ENCODE measurements at regions not wholly inside any gene's neighbourhood (a gene's known extent, or its start where the extent isn't known, plus 50 kb on each side); places are given as distances from the start of the nearest gene placed in this dataset.

- no peak for TF ChIP-seq CTCF (IDR thresholded peaks at IDR 0.05; ENCODE audit: low read depth, low read length)
Measured at GRCh38 chr10:61110188-61110844, 166.3 kb upstream of the RHOBTB1 start.

GRCh38 chr10:61108915-61109314, 164.9 kb upstream of the RHOBTB1 start:
- no peak for DNase-seq (ENCODE audit: extremely low read depth, low read depth)
- TF ChIP-seq CTCF (IDR thresholded peaks at IDR 0.05; ENCODE audit: low read depth, low read length) = no peak

More at GRCh38 chr10:61110188-61110844, 166.3 kb upstream of the RHOBTB1 start:
- DNase-seq (ENCODE audit: extremely low read depth, low read depth) = peak; percentile 54

- no peak for DNase-seq (ENCODE audit: extremely low read depth, low read depth)
- TF ChIP-seq CTCF (IDR thresholded peaks at IDR 0.05; ENCODE audit: low read depth, low read length) = no peak
Measured at GRCh38 chr10:61100887-61101286, 156.9 kb upstream of the RHOBTB1 start.

- TF ChIP-seq CTCF (IDR thresholded peaks at IDR 0.05; ENCODE audit: low read depth, low read length) = no peak
- DNase-seq (ENCODE audit: extremely low read depth, low read depth) = no peak
Measured at GRCh38 chr10:61099756-61100155, 155.8 kb upstream of the RHOBTB1 start.

GRCh38 chr10:61098966-61099365, 155.0 kb upstream of the RHOBTB1 start:
- TF ChIP-seq CTCF (IDR thresholded peaks at IDR 0.05; ENCODE audit: low read depth, low read length) = no peak
- no peak for DNase-seq (ENCODE audit: extremely low read depth, low read depth)

- DNase-seq (ENCODE audit: extremely low read depth, low read depth) = no peak
- no peak for TF ChIP-seq CTCF (IDR thresholded peaks at IDR 0.05; ENCODE audit: low read depth, low read length)
Measured at GRCh38 chr10:61097026-61097425, 153.0 kb upstream of the RHOBTB1 start.

- TF ChIP-seq CTCF (IDR thresholded peaks at IDR 0.05; ENCODE audit: low read depth, low read length) = no peak
- DNase-seq (ENCODE audit: extremely low read depth, low read depth) = no peak
Measured at GRCh38 chr10:61096056-61096455, 152.1 kb upstream of the RHOBTB1 start.
